NAMALWA (cell line): ENCODE measurements at regions not wholly inside any gene's neighbourhood (a gene's known extent, or its start where the extent isn't known, plus 50 kb on each side); places are given as distances from the start of the nearest gene placed in this dataset.
"Not testable (repeated sequence)": the region's sequence is repeated elsewhere in the genome, so short reads cannot be mapped to it uniquely, and the experiment has no call there.

Experiments
- DNase-seq: peaks from one replicate; pipeline ENCODE4 v3.0.0-alpha.2; 2015; ENCODE audit warnings: low spot score

DNA sequence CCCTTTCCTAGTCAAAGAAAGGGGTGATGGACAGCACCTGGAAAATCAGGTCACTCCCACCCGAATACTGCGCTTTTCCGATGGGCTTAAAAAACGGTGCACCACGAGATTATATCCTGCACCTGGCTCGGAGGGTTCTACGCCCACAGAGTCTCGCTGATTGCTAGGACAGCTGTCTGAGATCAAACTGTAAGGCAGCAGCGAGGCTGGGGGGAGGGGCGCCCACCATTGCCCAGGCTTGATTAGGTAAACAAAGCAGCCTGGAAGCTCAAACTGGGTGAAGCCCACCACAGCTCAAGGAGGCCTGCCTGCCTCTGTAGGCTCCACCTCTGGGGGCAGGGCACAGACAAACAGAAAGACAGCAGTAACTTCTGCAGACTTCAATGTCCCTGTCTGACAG is 783.4 kb downstream of the NSUN3 start:
- DNase-seq = not testable (repeated sequence)

DNA sequence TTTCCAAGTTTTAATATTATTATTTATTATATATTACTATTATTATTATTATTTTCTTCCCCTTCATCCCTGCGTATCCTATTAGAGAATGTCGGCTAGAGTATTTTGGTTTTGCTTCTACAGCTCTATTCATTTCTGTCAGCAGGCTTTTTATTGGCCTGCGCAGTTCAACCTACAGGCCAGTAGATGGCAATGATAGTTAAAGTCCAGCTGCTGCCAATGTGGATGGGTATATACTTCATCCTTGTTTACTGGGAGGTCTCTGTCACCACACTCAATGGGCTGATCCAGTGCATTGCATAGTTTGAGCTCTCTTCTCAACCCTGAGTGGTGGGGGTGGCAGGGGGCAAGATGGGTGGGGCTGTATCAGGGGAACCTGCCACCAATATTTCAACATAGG is 799.8 kb downstream of the NSUN3 start:
- DNase-seq = peak; percentile 44

DNA sequence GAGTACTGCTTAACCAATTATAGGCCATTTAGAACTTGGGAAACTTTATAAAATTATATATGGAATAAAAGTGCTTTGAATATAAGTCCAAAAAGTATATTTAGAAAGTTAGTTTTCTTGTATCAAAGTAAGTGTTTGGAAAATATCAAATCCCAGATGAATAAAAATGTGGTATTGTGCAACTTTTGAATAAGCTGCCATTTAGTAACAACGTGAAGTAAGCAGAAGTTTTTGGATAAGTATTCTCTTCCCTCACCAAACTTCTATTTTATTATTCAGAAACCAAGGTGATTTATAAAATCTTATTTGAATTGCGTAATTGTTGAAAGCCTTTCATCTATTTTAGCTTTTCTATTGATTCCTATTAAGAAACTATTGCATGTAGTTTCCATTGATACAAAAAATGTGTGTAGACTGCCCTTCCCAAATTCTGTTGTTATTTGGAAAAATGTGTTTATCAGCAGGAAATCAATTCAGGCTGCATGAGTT is 806.2 kb downstream of the NSUN3 start:
- DNase-seq = no peak

DNA sequence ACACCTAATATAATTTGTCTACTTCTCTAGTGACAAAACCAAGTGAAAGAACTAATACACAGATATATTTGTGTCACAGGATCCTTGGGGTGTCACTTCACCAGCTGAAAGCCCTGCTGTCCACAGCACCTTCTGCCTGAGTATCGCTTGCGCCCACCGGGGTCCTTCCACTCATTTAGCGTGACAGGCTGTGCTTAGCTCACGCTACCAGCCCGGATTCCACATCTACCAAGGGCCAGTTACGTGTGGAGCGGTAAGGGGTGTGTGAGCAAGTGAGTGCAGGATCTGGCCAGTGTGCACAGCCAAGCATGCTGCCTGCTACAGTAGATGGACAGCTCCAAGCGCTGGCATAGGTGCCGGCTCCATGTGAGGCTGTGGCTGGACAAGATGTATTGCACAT is 810.9 kb downstream of the NSUN3 start:
- DNase-seq = no peak

DNA sequence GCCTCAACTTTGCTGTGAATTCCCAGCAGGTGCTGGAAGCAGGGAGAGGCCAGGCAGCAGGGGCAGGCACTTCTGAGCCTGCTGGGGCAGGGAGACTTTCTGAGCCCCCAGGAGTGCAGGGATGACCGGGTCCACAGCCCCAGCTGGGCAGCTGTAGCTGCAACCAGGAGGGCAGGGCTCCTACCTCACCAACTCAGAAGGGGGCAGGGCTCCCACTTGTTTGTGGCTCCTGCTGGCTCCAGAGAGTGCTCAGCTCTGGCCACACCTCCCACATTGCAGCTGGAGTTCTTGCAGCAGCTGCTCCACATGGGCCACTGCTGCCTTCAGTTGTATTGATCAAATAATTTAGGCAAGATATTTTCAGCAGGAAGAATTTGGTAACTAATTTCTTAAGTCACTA is 812.3 kb downstream of the NSUN3 start:
- DNase-seq = no peak

DNA sequence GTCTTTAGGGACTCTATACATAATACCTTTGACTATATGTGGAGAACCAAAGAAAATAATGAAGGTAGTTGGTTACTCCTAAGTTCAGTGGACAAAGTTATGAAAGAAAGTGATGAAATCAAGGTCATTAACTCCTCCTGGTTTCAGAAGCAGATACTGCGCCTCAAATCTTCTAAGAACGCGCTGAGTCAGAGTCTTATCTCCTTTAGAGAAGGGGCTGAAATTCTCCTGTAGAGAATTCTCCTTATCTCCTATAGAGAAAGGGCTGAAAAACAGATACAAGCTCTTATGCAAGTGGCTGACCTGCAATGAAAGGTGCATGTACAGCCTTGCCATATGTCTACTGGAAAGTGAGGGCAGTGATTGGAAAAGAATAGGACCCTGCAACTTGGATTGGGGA is 824.2 kb downstream of the NSUN3 start:
- no peak for DNase-seq

DNA sequence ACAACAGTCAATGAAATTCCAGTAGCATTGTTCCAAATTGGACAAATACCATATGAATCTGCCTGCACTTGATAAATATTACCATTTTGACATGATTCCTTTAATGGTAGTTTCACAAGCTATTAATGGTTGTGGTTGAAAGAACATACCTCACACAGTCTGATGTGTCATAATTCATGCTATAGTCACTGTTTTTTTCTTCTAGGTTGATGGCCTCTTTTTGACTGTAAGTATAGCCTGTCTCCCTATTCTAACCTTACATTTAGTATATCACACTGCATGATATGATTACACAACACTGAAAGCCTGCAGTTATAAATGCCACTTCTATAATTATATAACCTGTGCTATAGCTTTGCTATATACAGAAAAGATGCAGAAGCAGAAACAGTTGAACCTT is 834.1 kb downstream of the NSUN3 start:
- DNase-seq = no peak

DNA sequence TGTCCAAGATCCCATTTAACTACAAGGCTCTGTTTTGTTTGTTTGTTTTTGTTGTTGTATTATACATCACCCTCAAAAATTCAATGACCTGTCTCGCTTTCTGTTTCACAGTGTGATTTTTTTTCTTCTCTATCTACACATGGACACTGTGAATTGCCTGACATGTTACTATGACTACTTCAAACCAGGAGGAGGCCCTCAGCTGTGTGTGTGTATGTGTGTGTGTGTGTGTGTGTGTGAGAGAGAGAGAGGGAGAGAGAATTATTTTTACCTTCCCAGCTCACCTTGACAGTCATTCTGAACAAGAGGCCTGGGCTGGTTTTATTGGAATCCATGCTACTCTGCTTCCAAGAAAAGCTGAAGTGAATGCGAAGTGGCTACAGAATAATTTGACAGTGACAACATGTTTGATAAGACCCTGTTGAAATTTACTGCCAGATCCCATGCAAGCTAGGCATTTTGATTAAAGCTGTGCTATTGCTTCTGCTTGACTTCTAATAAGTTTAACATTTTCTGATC is 841.4 kb downstream of the NSUN3 start:
- no peak for DNase-seq

DNA sequence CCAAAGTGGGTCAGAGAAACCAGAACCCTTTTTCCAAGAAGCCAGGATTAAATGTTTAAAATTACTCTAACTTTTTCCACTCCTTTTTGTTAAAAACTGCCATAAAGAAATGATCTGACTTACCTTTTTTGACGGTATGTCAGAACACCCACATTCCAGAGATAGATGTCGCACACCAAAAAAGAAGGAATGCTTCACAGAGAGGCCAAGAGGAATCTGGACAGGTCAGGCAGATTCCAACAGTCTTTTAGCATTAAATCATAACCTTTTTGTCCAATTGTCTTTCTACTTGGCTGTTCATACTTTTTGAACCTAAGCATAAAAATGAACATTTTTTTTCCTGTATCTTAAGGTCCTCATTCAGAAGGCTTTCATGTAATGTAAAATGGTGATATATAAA is 846.9 kb downstream of the NSUN3 start:
- DNase-seq = no peak

DNA sequence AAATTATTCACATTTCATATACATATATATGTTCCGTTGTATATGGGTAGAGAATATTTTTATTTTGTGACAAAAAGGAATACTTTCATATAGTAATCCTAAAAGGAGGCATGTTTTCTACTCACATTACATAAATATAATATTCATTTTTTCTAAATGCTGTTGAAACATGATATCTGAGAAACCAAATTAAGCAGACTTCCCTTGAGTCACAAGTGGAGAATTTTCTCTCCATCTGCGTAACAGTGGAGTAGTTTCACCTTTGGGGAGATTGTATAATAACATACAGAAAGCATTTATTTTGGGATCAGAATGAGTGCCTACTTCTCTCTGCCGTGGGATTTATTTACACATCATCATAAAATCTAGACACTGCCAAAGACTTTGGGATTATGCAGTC is 849.8 kb downstream of the NSUN3 start:
- DNase-seq = no peak

DNA sequence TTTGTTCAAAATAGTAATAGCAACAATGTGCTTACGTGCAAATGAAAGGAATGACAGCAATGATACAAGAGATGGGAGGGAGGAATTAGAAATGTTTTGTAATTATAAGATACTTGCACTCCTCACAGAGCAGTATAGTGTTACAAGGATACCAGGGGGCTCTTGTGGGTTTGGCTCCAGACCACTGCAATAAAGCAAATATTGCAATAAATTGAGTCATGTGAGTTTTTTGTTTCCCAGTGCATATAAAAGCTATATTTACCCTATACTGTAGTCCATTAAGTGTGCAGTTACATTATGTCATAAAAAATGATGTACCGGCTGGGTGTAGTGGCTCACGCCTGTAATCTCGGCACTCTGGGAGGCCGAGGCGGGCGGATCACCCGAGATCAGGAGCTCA is 864.3 kb downstream of the NSUN3 start:
- DNase-seq = no peak

DNA sequence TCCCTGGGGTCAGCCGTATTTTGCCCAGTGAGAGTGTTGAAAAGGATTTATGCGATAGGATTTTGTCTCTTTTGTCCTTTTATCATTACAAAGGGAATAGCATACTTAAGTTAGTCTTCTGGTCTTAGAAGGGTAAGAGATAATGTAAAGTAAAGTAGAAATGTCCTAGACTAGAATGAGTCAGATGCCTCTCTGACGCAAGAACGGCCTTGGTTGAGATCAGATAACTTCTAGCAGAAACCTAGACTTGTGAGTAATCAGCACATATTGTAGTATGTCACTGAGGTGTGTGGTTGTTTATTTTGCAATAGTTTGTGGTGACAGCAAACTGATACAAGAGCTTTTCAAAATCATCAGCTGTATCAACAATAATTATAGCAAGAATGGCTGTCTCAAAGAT is 866.1 kb downstream of the NSUN3 start:
- no peak for DNase-seq

DNA sequence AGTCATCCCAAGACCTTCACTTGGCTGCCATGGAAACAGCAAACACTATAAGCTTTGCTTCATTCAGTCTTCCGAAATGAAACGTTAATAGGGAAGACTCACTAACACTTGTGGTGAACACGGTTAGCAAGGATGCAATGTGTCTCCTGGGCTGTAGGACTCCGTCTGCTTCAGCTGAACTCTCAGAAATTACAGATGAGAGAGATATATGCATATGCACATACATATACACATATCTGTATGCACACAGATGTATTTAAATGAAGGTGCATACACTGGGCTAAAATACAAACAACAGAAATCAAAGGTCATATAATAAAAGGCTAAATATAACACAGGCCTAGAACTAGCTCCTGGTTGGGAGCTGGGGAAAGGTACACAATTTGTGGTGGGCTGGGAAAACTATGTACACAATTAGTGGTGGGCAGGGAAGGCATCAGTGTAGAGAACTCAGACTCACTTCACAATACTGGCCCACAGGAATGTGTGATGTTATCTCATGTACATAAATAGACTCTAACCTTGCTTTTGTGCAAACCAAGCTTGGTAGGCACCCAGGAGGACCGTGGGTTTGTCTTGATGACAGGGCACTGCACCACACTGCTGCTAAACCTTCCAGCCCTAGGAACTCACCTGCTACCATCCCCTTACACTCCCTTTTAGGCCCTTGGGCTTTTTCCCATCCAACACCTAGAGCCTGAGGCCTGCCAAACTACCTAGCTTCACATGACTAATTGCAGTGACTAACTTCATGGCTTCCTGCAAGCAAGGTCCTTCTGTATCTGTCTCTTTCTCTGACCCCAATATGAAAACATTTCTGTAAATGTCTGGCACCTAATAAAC is 873.1 kb downstream of the NSUN3 start:
- DNase-seq = no peak

DNA sequence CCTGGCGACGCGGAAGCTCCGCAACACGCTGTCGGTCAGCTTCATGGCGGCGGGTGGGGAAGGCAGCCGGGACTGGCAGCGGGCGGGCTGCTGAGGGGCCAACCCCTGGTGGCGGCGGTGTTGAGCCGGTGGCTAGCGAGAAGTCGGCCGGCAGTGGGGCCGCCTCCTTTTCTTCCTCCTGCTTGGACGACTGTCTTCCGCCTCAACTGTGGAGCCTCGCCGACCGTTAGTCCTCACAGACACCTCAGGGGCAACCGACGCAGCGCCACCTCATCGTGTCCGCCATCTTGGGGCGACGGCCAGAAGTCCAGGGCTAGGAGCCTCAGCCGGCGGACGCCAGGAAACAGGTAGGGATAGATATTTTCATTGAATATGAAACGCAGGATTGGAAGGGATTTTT is 875.1 kb downstream of the NSUN3 start:
- no peak for DNase-seq

DNA sequence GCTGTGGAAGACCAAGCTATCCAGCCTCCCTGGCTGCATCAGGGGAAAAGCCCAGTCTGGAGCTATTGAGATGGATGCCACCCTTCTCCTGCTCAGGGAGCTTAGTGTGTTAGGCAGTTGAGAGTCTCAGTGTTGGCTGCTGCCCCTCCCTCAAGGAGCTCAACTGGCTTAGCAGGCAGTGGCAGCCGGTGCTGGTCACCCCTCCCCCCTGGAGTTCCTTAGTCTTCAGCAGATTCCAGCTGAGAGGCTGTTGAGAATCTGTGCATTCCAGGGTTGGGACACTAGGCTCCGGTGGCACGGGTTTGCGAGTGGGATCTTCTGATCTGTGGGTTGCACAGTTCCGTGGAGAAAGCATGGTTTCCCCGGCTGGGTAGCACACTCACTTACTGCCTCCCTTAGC is 883.8 kb downstream of the NSUN3 start:
- no peak for DNase-seq

DNA sequence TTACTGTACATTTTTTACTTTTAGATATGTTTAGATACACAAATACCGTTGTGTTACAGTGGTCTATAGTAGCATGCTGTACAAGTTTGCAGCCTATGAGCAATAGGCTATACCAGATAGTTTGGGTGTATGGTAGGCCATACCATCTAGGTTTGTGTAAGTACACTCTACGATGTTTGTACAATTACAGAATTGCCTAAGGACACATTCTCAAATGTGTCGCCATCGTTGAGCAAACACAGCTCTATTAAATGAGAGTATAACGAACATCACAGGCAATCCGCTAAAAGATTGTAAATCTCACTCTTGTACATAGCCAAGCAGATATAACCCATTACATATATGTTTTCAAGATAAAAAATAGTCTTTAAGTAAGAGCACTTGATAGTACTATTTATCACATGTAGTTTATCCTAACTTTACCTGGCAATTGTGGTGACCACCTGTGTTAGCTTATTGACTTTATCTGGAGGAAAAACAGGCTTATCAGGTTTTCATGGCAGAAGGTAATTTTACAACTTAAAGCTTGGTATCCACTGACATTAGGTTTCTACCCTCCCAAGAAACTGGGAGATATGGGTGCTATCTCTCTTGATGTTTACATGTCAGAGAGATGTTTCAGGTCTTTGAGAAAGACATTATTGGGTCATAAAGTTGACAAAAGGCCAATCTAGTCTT is 898.7 kb downstream of the NSUN3 start:
- DNase-seq = no peak

DNA sequence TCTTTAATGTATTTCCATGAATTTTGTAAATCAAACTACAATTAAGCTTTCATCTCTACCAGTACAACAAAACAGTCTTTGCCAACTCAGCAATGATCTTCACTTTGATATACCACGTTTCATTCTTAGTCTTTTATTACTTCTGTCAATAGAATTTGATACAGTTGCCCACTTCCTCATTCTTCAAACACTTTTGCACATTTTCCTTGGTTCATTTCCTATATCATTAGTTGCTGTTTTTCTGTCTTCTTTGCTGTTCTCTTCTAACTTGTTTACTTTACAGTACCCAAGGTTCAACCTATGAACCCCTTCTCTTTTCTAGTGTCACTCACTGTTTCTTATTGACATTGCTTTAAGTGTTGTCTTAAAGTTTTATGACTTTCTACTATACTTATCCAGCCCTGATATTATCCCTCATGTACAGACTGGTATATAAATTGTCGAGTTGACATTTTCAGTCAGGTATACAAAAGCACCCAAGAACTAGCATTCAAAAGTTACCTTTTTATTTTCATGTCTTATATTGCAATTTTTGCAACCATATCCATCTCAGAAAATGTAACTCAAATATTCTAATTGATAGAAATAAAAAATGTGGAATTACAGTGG is 903.1 kb downstream of the NSUN3 start:
- no peak for DNase-seq

DNA sequence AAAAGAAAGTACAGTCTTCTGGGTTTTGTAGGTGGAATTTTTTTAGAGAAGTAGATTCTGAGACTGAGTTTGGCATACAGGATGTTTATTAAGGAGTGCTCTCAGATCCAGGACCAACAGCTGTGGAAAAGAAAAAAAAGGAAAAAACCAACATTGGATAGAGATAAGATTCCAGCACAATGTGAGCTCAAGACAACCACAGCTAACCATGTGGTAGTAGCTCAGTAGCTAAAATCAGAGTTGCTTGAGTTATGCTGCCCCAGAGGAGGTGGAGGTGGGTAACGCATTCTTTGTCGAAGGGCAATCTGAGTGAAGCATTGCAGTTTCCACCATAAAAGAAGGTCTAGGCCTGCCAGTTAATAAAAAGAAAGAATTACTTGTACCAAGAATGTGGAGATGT is 904.3 kb downstream of the NSUN3 start:
- no peak for DNase-seq

DNA sequence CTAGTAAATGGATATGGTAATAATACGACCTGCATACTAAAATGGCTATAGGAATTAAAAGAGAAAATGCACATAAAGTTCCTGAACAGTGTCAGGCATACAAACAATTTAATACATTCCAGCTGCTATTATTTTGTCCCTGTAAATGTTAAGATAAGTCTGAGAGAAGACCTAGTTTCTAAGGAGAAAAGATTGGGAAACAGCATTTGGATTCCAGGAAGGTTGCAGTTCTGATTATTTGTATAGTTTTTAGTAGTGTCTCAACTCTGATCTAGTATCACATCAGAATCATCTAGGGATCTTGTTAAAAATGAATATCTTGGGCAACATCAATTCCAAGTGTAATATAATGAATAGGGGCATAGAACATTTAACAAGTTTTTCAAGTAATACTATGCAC is 905.7 kb downstream of the NSUN3 start:
- no peak for DNase-seq

DNA sequence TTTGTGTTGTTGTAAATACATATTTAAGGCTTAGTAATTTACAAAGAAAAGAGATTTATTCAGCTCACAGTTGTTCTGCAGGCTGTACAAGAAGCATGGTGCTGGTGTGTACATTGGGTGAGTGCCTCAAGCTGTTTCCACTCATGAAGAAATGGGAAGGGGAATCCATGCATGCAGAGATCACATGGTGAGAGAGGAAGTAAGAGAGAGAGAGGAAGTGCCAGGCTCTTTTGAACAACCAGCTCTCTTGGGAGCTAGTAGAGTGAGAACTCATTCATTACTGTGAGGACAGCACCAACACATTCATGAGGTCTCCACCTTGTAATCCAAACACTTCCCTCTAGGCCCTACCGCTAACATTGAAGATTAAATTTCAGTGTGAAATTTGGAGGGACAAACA is 909.2 kb downstream of the NSUN3 start:
- DNase-seq = no peak

DNA sequence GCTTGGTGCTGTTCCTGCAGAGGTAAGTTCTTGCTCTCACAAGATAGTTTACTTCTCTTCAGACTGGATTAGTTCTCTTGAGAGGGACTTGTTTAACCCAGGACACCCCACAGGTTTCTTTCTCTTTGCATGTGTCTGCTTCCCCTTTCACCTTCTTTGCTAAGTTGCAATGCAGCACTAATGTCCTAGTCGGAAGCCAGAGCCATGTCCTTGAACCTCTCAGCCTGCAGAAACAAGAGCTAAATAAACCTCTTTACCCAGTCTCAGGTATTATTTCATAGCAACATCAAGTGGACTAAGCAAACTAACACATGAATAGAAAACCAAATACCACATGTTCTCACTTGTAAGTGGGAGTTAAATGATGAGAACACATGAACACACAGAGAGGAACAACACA is 915.2 kb downstream of the NSUN3 start:
- DNase-seq = no peak

DNA sequence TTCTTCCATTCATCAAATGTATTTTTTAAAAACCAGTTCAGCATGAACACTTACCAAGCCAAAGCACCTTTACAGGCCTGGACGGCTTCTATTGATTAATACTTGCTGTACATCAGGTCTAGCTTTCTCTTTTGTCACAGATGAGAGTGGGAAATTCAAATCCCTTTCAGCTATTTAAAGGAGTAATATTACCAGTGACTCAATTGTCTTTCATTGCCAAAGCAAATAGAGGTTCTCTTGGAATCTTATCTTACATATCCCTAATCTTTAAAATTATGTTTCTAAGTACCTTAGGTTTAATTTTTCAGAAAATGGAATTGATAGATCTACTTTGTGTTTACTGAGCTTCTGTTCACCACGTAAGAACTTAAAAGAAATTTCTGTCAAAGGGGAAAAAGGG is 922.9 kb downstream of the NSUN3 start:
- DNase-seq = no peak
